IPS-NIHi7 (cell line): ENCODE measurements at regions not wholly inside any gene's neighbourhood (a gene's known extent, or its start where the extent isn't known, plus 50 kb on each side); places are given as distances from the start of the nearest gene placed in this dataset.
A peak's percentile ranks its signal among the peaks of the same experiment; 100 is the strongest.
"Not testable (repeated sequence)": the region's sequence is repeated elsewhere in the genome, so short reads cannot be mapped to it uniquely, and the experiment has no call there.

ENCODE experiments used
- DNase-seq: peaks from one replicate; pipeline ENCODE4 v3.0.0; 2012; ENCODE audit warnings: mixed read lengths; ENCODE audit errors: extremely low spot score

GRCh38 chr6:158920311-158920905 is 79.6 kb downstream of the RSPH3 start:
- DNase-seq = no peak

- DNase-seq = no peak
Observed at GRCh38 chr6:158919865-158920264, 80.1 kb downstream of the RSPH3 start.

- no peak for DNase-seq
Observed at GRCh38 chr6:158916617-158917016, 83.4 kb downstream of the RSPH3 start.

- DNase-seq = no peak
Observed at GRCh38 chr6:158914923-158915322, 85.1 kb downstream of the RSPH3 start.

- no peak for DNase-seq
Observed at GRCh38 chr6:158913580-158913979, 86.4 kb downstream of the RSPH3 start.

GRCh38 chr6:158912655-158913054 is 87.3 kb downstream of the RSPH3 start:
- no peak for DNase-seq

GRCh38 chr6:158911746-158912480 is 88.1 kb downstream of the RSPH3 start:
- DNase-seq = no peak

- peak; percentile 84 for DNase-seq
Observed at GRCh38 chr6:158910484-158911440, 89.2 kb downstream of the RSPH3 start.

GRCh38 chr6:158909938-158910337 is 90.1 kb downstream of the RSPH3 start:
- DNase-seq = no peak

- no peak for DNase-seq
Observed at GRCh38 chr6:158908606-158909005, 89.4 kb upstream of the EZR start.

GRCh38 chr6:158907931-158908330 is 88.8 kb upstream of the EZR start:
- DNase-seq = no peak

- no peak for DNase-seq
Observed at GRCh38 chr6:158906926-158907325, 87.8 kb upstream of the EZR start.

- no peak for DNase-seq
Observed at GRCh38 chr6:158905277-158905676, 86.1 kb upstream of the EZR start.

- no peak for DNase-seq
Observed at GRCh38 chr6:158903801-158904200, 84.6 kb upstream of the EZR start.

GRCh38 chr6:158900663-158901312 is 81.6 kb upstream of the EZR start:
- no peak for DNase-seq

GRCh38 chr6:158897236-158897635 is 78.1 kb upstream of the EZR start:
- DNase-seq = no peak

- no peak for DNase-seq
Observed at GRCh38 chr6:158895661-158896060, 76.5 kb upstream of the EZR start.

GRCh38 chr6:158894193-158894592 is 75.0 kb upstream of the EZR start:
- peak; percentile 74 for DNase-seq

GRCh38 chr6:158892266-158892665 is 73.1 kb upstream of the EZR start:
- no peak for DNase-seq

- not testable (repeated sequence) for DNase-seq
Observed at GRCh38 chr6:158891560-158891959, 72.4 kb upstream of the EZR start.

GRCh38 chr6:158888171-158888570 is 69.0 kb upstream of the EZR start:
- DNase-seq = not testable (repeated sequence)
